Left ventricle myocardium inferior (tissue), 1 donor: ENCODE measurements at regions not wholly inside any gene's neighbourhood (a gene's known extent, or its start where the extent isn't known, plus 50 kb on each side); places are given as distances from the start of the nearest gene placed in this dataset.

Experiments used
- DNase-seq: peaks from one replicate; pipeline ENCODE4 v3.0.0-alpha.2; 2020
- H3K27ac ChIP-seq: fragments of 200-600 bp; replicated peaks from 2 replicates; pipeline ENCODE4 v1.8.0; 2021
- H3K27me3 ChIP-seq: fragments of 200-600 bp; 2 replicates; pipeline ENCODE4 v1.8.0; 2021; ENCODE audit warnings: low read depth
- H3K36me3 ChIP-seq: fragments of 200-600 bp; 2 replicates; pipeline ENCODE4 v1.8.0; 2021
- H3K4me1 ChIP-seq: fragments of 200-600 bp; 2 replicates; pipeline ENCODE4 v1.8.0; 2021
- H3K4me3 ChIP-seq: fragments of 200-600 bp; 2 replicates; pipeline ENCODE4 v1.8.0; 2021; ENCODE audit warnings: mild to moderate bottlenecking, moderate library complexity
- H3K9me3 ChIP-seq: fragments of 200-600 bp; replicated peaks from 2 replicates; pipeline ENCODE4 v1.8.0; 2021
- CTCF ChIP-seq: fragments of 200-600 bp; IDR thresholded peaks from 2 replicates; pipeline ENCODE4 v1.8.0; 2021; ENCODE audit warnings: antibody characterized with exemption, mild to moderate bottlenecking, borderline replicate concordance
- intact Hi-C: fragments of 100-400 bp; cut with micrococcal nuclease; formaldehyde crosslinking; loops from one replicate; pipeline ENCODE4 v1.11.0; 2022
- donor health status: DM: no; HTN: yes; CAD: no; lungs with severe emphysema.

- H3K9me3 ChIP-seq = no peaks in the 10 kb centered on the region
- no peaks in the 10 kb centered on the region for H3K4me1 ChIP-seq
- intact Hi-C loops = no loop called here
- no peak for DNase-seq
- no peak overlapping the region for H3K27ac ChIP-seq
- no peaks in the 10 kb centered on the region for H3K27me3 ChIP-seq
- no peak for TF ChIP-seq CTCF
- H3K36me3 ChIP-seq = no peaks in the 10 kb centered on the region
- H3K4me3 ChIP-seq = no peak overlapping the region
Measured at GRCh38 chr12:74108729-74109128, 428.9 kb upstream of the ATXN7L3B start.

- no peak for DNase-seq
- Histone ChIP-seq H3K27ac (no peak overlapping the region), H3K9me3 (no peaks in the 10 kb centered on the region), H3K36me3 (no peaks in the 10 kb centered on the region), H3K4me3 (no peak overlapping the region), H3K4me1 (no peaks in the 10 kb centered on the region), H3K27me3 (no peaks in the 10 kb centered on the region)
- peak; percentile 42 for TF ChIP-seq CTCF
- intact Hi-C loops = no loop called here
Measured at GRCh38 chr12:74111688-74112360, 425.8 kb upstream of the ATXN7L3B start.

GRCh38 chr12:74119811-74120362, 417.7 kb upstream of the ATXN7L3B start:
- no peaks in the 10 kb centered on the region for H3K4me1 ChIP-seq
- H3K27ac ChIP-seq = no peak overlapping the region
- intact Hi-C loops = no loop called here
- no peaks in the 10 kb centered on the region for H3K36me3 ChIP-seq
- H3K4me3 ChIP-seq = no peak overlapping the region
- no peak for DNase-seq
- H3K9me3 ChIP-seq = no peaks in the 10 kb centered on the region
- no peak for TF ChIP-seq CTCF
- no peaks in the 10 kb centered on the region for H3K27me3 ChIP-seq

GRCh38 chr12:74120644-74121043, 417.0 kb upstream of the ATXN7L3B start:
- DNase-seq = no peak
- Histone ChIP-seq H3K27ac (no peak overlapping the region), H3K9me3 (no peaks in the 10 kb centered on the region), H3K4me3 (no peak overlapping the region), H3K27me3 (no peaks in the 10 kb centered on the region), H3K36me3 (no peaks in the 10 kb centered on the region), H3K4me1 (no peaks in the 10 kb centered on the region)
- TF ChIP-seq CTCF = no peak
- intact Hi-C loops = no loop called here

GRCh38 chr12:74129702-74130101, 407.9 kb upstream of the ATXN7L3B start:
- H3K9me3 ChIP-seq = peaks cover 25% of the 10 kb centered on the region
- intact Hi-C loops = no loop called here
- H3K27ac ChIP-seq = no peak overlapping the region
- H3K4me1 ChIP-seq = no peaks in the 10 kb centered on the region
- no peak for DNase-seq
- no peak for TF ChIP-seq CTCF
- no peaks in the 10 kb centered on the region for H3K27me3 ChIP-seq
- H3K36me3 ChIP-seq = no peaks in the 10 kb centered on the region
- H3K4me3 ChIP-seq = no peak overlapping the region
